Smooth muscle cell (in vitro differentiated cells): ENCODE measurements at regions not wholly inside any gene's neighbourhood (a gene's known extent, or its start where the extent isn't known, plus 50 kb on each side); places are given as distances from the start of the nearest gene placed in this dataset.

Source experiments
- DNase-seq: peaks from one replicate; lab custom pipeline; 2025; ENCODE audit not compliant: unreplicated experiment; lab: John Stamatoyannopoulos, UW
- H2AFZ ChIP-seq: fragments of 200-600 bp; sonication (generic); 2 replicates; pipeline ENCODE4 v1.6.0; 2016; ENCODE audit warnings: antibody characterized with exemption, low read depth, mild to moderate bottlenecking
- H3F3A ChIP-seq: fragments of 200-600 bp; sonication (generic); 2 replicates; pipeline ENCODE4 v1.6.0; 2017; ENCODE audit warnings: antibody characterized with exemption, low read depth
- H3K27ac ChIP-seq: fragments of 200-600 bp; sonication (generic); 2 replicates; pipeline ENCODE4 v1.5.1; 2016; ENCODE audit warnings: low read depth, mild to moderate bottlenecking
- H3K27me3 ChIP-seq: fragments of 200-600 bp; sonication (generic); 2 replicates; pipeline ENCODE4 v1.6.1; 2016; ENCODE audit warnings: low read depth, mild to moderate bottlenecking
- H3K36me3 ChIP-seq: fragments of 200-600 bp; sonication (generic); 2 replicates; pipeline ENCODE4 v1.5.1; 2016; ENCODE audit warnings: low read depth
- H3K4me1 ChIP-seq: fragments of 200-600 bp; sonication (generic); 2 replicates; pipeline ENCODE4 v1.5.1; 2016; ENCODE audit warnings: low read depth
- H3K4me2 ChIP-seq: fragments of 200-600 bp; sonication (generic); 2 replicates; pipeline ENCODE4 v1.6.0; 2016; ENCODE audit warnings: mild to moderate bottlenecking
- H3K4me3 ChIP-seq: fragments of 200-600 bp; sonication (generic); 2 replicates; pipeline ENCODE4 v1.5.1; 2016; ENCODE audit warnings: mild to moderate bottlenecking
- H3K79me2 ChIP-seq: fragments of 200-600 bp; sonication (generic); 2 replicates; pipeline ENCODE4 v1.6.0; 2016; ENCODE audit warnings: low read depth, mild to moderate bottlenecking
- H3K9ac ChIP-seq: fragments of 200-600 bp; sonication (generic); 2 replicates; pipeline ENCODE4 v1.6.0; 2016; ENCODE audit warnings: low read depth
- H3K9me3 ChIP-seq: fragments of 200-600 bp; sonication (generic); replicated peaks from 2 replicates; pipeline ENCODE4 v1.5.1; 2016; ENCODE audit warnings: low read depth
- H4K20me1 ChIP-seq: fragments of 200-600 bp; sonication (generic); 2 replicates; pipeline ENCODE4 v1.6.0; 2016; ENCODE audit warnings: low read depth
- WGBS: methylation state at CpG from one replicate; pipeline ENCODE4 v1.1.7; 2016; ENCODE audit warnings: low lambda C conversion rate; 5-methylcytosine and 5-hydroxymethylcytosine counted together
- TF ChIP-seq, protein P1 (sequence below): fragments of 200-600 bp; sonication (generic); IDR thresholded peaks from 2 replicates; pipeline ENCODE4 v1.5.1; 2017; ENCODE audit warnings: borderline replicate concordance, mild to moderate bottlenecking, antibody characterized with exemption; ENCODE audit not compliant: insufficient read depth, poor library complexity, severe bottlenecking

DNA sequence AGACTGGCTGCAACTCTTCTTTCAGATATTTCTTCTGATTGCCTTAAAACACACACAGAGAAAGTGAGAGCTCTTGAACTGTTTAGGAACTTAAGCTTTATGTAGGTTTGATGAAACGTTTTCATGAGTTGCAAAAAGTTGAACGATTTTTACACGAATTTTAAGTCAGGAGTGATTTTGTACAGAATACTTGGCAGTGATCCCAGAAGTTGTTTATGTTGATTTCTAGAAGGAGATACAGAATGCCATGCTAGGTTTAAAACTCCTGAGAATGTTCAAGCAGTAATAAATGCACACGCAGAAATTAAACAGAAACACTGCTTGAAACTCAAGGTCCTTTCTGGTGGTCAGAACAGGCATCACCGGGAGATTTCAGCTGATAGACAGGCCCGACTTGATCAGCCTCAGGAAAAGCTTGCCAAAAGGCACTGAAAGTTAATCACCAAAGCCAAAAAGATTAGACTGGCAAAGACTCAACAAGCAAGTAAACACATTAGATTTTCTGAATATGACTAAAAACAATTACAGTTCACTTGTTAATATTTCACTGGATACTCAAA, 123.1 kb downstream of the SOCS6 start:
- Histone ChIP-seq H4K20me1 (no peaks in the 10 kb centered on the region), H3K4me3 (no peak overlapping the region), H3K79me2 (no peaks in the 10 kb centered on the region), H3K27me3 (no peaks in the 10 kb centered on the region), H3K36me3 (no peaks in the 10 kb centered on the region), H3K9ac (no peak overlapping the region), H3K9me3 (no peaks in the 10 kb centered on the region), H3K4me2 (peak overlapping the region; percentile 4), H3K4me1 (no peaks in the 10 kb centered on the region), H3K27ac (no peak overlapping the region), H3F3A (no peaks in the 10 kb centered on the region), H2AFZ (peak overlapping the region; percentile 5)
- TF ChIP-seq, protein P1, sequence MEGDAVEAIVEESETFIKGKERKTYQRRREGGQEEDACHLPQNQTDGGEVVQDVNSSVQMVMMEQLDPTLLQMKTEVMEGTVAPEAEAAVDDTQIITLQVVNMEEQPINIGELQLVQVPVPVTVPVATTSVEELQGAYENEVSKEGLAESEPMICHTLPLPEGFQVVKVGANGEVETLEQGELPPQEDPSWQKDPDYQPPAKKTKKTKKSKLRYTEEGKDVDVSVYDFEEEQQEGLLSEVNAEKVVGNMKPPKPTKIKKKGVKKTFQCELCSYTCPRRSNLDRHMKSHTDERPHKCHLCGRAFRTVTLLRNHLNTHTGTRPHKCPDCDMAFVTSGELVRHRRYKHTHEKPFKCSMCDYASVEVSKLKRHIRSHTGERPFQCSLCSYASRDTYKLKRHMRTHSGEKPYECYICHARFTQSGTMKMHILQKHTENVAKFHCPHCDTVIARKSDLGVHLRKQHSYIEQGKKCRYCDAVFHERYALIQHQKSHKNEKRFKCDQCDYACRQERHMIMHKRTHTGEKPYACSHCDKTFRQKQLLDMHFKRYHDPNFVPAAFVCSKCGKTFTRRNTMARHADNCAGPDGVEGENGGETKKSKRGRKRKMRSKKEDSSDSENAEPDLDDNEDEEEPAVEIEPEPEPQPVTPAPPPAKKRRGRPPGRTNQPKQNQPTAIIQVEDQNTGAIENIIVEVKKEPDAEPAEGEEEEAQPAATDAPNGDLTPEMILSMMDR: no peak
- DNase-seq: no peak
- 35% methylated on average over 6 of the region's 6 CpGs for WGBS

DNA sequence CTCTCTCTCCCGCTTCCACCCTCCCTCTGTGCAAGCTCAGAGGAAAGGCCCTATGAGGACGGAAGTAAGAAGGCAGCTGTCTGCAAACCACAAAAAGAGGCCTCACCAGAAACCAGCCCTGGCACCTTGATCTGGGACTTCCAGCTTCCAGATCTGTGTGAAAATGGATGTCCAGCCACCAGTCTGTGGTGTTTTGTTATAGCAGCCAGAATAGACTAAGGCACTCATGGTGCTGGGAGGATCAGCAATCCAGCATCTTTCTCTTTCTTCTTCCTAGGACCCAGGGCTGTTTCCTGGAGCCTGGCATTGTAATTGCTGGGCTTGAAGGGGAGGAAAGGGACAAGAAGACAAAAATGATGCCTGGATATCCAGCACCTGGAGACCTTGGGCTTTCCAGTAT, 122.5 kb downstream of the SOCS6 start:
- TF ChIP-seq, protein P1: no peak
- H3K4me2 ChIP-seq: no peak overlapping the region
- H3K27me3 ChIP-seq: no peaks in the 10 kb centered on the region
- no peaks in the 10 kb centered on the region for H3F3A ChIP-seq
- no peaks in the 10 kb centered on the region for H3K4me1 ChIP-seq
- no peaks in the 10 kb centered on the region for H3K79me2 ChIP-seq
- DNase-seq: no peak
- H3K36me3 ChIP-seq: no peaks in the 10 kb centered on the region
- H4K20me1 ChIP-seq: no peaks in the 10 kb centered on the region
- no peak overlapping the region for H3K27ac ChIP-seq
- H2AFZ ChIP-seq: peak overlapping the region; percentile 5
- no peak overlapping the region for H3K4me3 ChIP-seq
- no peak overlapping the region for H3K9ac ChIP-seq
- WGBS: 73% methylated on average over 2 of the region's 2 CpGs
- H3K9me3 ChIP-seq: no peaks in the 10 kb centered on the region

DNA sequence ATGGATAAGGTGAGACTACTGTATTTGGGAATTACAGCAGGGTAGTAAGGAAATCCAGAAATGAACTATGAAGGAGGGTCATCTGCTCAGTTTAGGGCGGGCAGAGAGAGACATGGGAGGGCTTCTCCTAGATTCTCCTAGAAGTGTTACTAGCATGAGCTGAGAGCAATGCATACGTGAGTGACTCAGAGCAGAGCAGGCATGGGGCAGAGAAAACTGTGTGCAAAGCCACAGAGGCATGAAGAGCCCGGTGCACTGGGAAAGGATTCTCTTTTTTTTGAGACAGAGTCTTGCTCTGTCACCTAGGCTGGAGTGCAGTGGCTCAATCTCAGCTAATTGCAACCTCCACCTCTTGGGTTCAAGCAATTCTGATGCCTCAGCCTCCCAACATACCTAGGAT, 116.2 kb downstream of the SOCS6 start:
- no peaks in the 10 kb centered on the region for H3K79me2 ChIP-seq
- no peak overlapping the region for H3K9ac ChIP-seq
- no peaks in the 10 kb centered on the region for H3K36me3 ChIP-seq
- no peaks in the 10 kb centered on the region for H3K27me3 ChIP-seq
- no peak overlapping the region for H3K4me2 ChIP-seq
- no peaks in the 10 kb centered on the region for H3F3A ChIP-seq
- H3K4me3 ChIP-seq: no peak overlapping the region
- no peak for DNase-seq
- TF ChIP-seq, protein P1: no peak
- H4K20me1 ChIP-seq: no peaks in the 10 kb centered on the region
- H3K27ac ChIP-seq: no peak overlapping the region
- H3K4me1 ChIP-seq: no peaks in the 10 kb centered on the region
- no peak overlapping the region for H2AFZ ChIP-seq
- 57% methylated on average over 3 of the region's 3 CpGs for WGBS
- no peaks in the 10 kb centered on the region for H3K9me3 ChIP-seq

DNA sequence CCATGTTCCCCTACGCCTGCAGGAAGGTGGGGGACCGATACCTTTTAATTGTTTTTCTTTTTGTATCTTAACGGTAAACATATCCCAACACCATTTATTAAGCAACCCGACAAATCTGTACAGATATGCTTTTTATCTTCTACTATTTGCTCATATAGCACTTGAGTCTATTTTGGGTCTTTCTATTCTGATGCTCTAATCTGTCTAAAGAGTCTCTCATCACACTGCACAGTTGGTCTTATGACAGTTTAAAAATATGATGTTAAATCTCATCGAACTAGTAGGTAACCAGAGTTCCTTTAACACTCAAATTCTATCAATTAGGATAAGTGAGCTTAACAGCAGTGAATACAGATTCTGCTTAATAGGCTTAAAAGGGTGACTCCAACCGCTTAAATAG, 111.6 kb downstream of the SOCS6 start:
- Histone ChIP-seq H3K4me3 (no peak overlapping the region), H3K36me3 (no peaks in the 10 kb centered on the region), H3K4me2 (no peak overlapping the region), H3K27ac (no peak overlapping the region), H3F3A (no peaks in the 10 kb centered on the region), H3K27me3 (no peaks in the 10 kb centered on the region), H3K4me1 (no peaks in the 10 kb centered on the region), H3K9ac (no peak overlapping the region), H2AFZ (no peak overlapping the region), H3K79me2 (no peaks in the 10 kb centered on the region), H4K20me1 (no peaks in the 10 kb centered on the region), H3K9me3 (no peaks in the 10 kb centered on the region)
- WGBS: 79% methylated on average over 6 of the region's 6 CpGs
- DNase-seq: no peak
- TF ChIP-seq, protein P1: no peak
